ENCODE measurements at regions not wholly inside any gene's neighbourhood (a gene's known extent, or its start where the extent isn't known, plus 50 kb on each side); places are given as distances from the start of the nearest gene placed in this dataset.

GRCh38 chr21:24826822-24827221, 780.5 kb downstream of the MRPL39 start:
- Histone ChIP-seq H3K27me3 (ENCODE audit: insufficient read depth, low read depth) (no peaks in the 10 kb centered on the region), H3K4me3 (IDR thresholded peaks at IDR 0.05; ENCODE audit: insufficient read depth, low read depth, low read length) (no peak overlapping the region), H3K36me3 (ENCODE audit: insufficient read depth) (no peaks in the 10 kb centered on the region), H3K4me2 (no peak overlapping the region), H4K20me1 (ENCODE audit: insufficient read depth) (no peaks in the 10 kb centered on the region), H3K4me1 (ENCODE audit: low read depth, poor library complexity, severe bottlenecking) (peaks cover 7% of the 10 kb centered on the region), H3K27ac (no peak overlapping the region), H3K79me2 (ENCODE audit: insufficient read depth, low read depth) (no peaks in the 10 kb centered on the region), H3K9ac (no peak overlapping the region), H2AFZ (ENCODE audit: low read depth) (no peak overlapping the region)
- TF ChIP-seq CTCF (conservative IDR thresholded peaks at IDR 0.05; ENCODE audit: low read depth, low read length): no peak

DNA sequence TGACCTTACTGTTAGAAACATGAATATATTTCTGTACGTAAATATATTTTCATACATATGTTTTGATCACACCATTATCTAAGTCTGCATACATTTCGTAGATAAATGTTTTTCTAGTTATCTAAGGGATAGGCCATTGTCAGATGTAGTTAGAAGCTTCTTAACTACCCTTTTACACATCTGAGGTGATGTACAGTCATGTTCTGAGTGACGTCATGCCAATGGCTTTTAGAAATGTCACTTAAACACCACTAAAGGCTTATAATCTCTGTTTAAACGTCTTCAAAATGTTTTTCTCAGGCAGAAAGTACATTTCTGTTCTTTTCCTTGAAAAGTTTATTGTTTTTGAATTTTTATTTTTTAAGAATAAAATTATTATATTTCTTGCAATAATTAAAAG, 781.9 kb downstream of the MRPL39 start:
- Histone ChIP-seq H2AFZ (ENCODE audit: low read depth) (no peak overlapping the region), H3K4me3 (IDR thresholded peaks at IDR 0.05; ENCODE audit: insufficient read depth, low read depth, low read length) (no peak overlapping the region), H3K4me1 (ENCODE audit: low read depth, poor library complexity, severe bottlenecking) (peaks cover 7% of the 10 kb centered on the region), H3K36me3 (ENCODE audit: insufficient read depth) (no peaks in the 10 kb centered on the region), H3K79me2 (ENCODE audit: insufficient read depth, low read depth) (no peaks in the 10 kb centered on the region), H3K27me3 (ENCODE audit: insufficient read depth, low read depth) (no peaks in the 10 kb centered on the region), H4K20me1 (ENCODE audit: insufficient read depth) (no peaks in the 10 kb centered on the region), H3K27ac (no peak overlapping the region), H3K4me2 (no peak overlapping the region), H3K9ac (no peak overlapping the region)
- TF ChIP-seq CTCF (conservative IDR thresholded peaks at IDR 0.05; ENCODE audit: low read depth, low read length): no peak

DNA sequence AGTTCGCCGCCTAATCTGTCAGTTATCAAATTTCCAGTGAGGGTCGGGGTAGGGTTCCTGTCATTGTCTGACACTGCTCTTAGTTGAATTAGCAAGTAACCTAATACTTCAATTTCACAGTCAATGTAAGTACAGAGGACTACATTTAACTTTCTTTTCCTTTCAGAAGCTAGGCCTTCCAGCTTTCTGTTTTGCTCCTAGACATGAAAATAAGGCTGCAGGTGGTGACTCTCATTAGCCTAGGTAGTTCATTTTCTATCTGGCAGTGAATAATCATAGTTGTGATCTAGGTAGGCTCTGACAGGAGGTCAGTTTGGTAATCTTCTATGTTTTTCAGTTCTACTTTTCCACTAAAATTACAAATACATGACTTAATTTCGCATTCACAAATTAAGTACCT, 783.1 kb downstream of the MRPL39 start:
- Histone ChIP-seq H3K4me2 (no peak overlapping the region), H3K79me2 (ENCODE audit: insufficient read depth, low read depth) (no peaks in the 10 kb centered on the region), H3K36me3 (ENCODE audit: insufficient read depth) (no peaks in the 10 kb centered on the region), H3K9ac (no peak overlapping the region), H3K4me1 (ENCODE audit: low read depth, poor library complexity, severe bottlenecking) (peaks cover 7% of the 10 kb centered on the region), H4K20me1 (ENCODE audit: insufficient read depth) (no peaks in the 10 kb centered on the region), H2AFZ (ENCODE audit: low read depth) (no peak overlapping the region), H3K27ac (no peak overlapping the region), H3K27me3 (ENCODE audit: insufficient read depth, low read depth) (no peaks in the 10 kb centered on the region), H3K4me3 (IDR thresholded peaks at IDR 0.05; ENCODE audit: insufficient read depth, low read depth, low read length) (no peak overlapping the region)
- no peak for TF ChIP-seq CTCF (conservative IDR thresholded peaks at IDR 0.05; ENCODE audit: low read depth, low read length)

DNA sequence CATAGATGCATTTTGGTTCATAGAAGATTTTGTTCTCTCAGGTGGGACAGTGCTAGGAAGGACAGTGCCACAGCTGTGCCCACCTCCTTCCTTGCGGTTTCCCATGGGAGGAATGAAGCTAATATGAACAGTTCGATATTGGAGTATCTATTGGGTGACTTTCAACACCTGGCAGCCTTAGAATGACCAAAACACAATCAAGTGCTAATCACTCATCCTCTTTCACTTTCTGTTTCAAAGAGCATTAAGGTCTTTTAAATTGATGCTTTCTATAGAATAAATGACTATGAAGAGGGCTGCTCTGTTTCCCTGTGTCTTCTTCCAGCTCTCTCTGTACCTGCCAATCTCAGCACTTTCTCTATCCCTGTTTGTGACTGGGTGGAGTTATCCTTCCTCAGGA, 784.0 kb downstream of the MRPL39 start:
- no peak overlapping the region for H3K9ac ChIP-seq
- H3K79me2 ChIP-seq (ENCODE audit: insufficient read depth, low read depth): no peaks in the 10 kb centered on the region
- no peak overlapping the region for H3K4me3 ChIP-seq (IDR thresholded peaks at IDR 0.05; ENCODE audit: insufficient read depth, low read depth, low read length)
- H3K27me3 ChIP-seq (ENCODE audit: insufficient read depth, low read depth): no peaks in the 10 kb centered on the region
- no peak overlapping the region; the same call in 1 of the 2 replicates for H2AFZ ChIP-seq (ENCODE audit: low read depth)
- H3K36me3 ChIP-seq (ENCODE audit: insufficient read depth): no peaks in the 10 kb centered on the region
- H3K4me2 ChIP-seq: no peak overlapping the region
- no peak for TF ChIP-seq CTCF (conservative IDR thresholded peaks at IDR 0.05; ENCODE audit: low read depth, low read length)
- no peak overlapping the region for H3K27ac ChIP-seq
- peaks cover 7% of the 10 kb centered on the region for H3K4me1 ChIP-seq (ENCODE audit: low read depth, poor library complexity, severe bottlenecking)
- H4K20me1 ChIP-seq (ENCODE audit: insufficient read depth): no peaks in the 10 kb centered on the region

GRCh38 chr21:24785033-24785432, 822.2 kb downstream of the MRPL39 start:
- no peak overlapping the region for H3K4me3 ChIP-seq (IDR thresholded peaks at IDR 0.05; ENCODE audit: insufficient read depth, low read depth, low read length)
- no peaks in the 10 kb centered on the region for H4K20me1 ChIP-seq (ENCODE audit: insufficient read depth)
- no peaks in the 10 kb centered on the region for H3K79me2 ChIP-seq (ENCODE audit: insufficient read depth, low read depth)
- no peak for TF ChIP-seq CTCF (conservative IDR thresholded peaks at IDR 0.05; ENCODE audit: low read depth, low read length)
- no peak overlapping the region for H3K4me2 ChIP-seq
- no peaks in the 10 kb centered on the region for H3K27me3 ChIP-seq (ENCODE audit: insufficient read depth, low read depth)
- H3K27ac ChIP-seq: no peak overlapping the region
- no peaks in the 10 kb centered on the region for H3K4me1 ChIP-seq (ENCODE audit: low read depth, poor library complexity, severe bottlenecking)
- no peak overlapping the region for H2AFZ ChIP-seq (ENCODE audit: low read depth)
- no peak overlapping the region for H3K9ac ChIP-seq
- H3K36me3 ChIP-seq (ENCODE audit: insufficient read depth): no peaks in the 10 kb centered on the region
